Stimulated activated CD4-positive, alpha-beta T cell treated with anti-CD3 and anti-CD28 coated beads, Interleukin-15, amount 100 ng/mL, for 24 hours (primary cell): ENCODE measurements at regions not wholly inside any gene's neighbourhood (a gene's known extent, or its start where the extent isn't known, plus 50 kb on each side); places are given as distances from the start of the nearest gene placed in this dataset.
A peak's percentile ranks its signal among the peaks of the same experiment; 100 is the strongest.

Source experiments
- DNase-seq: peaks from one replicate; pipeline ENCODE4 v3.0.0-alpha.2; 2020

DNA sequence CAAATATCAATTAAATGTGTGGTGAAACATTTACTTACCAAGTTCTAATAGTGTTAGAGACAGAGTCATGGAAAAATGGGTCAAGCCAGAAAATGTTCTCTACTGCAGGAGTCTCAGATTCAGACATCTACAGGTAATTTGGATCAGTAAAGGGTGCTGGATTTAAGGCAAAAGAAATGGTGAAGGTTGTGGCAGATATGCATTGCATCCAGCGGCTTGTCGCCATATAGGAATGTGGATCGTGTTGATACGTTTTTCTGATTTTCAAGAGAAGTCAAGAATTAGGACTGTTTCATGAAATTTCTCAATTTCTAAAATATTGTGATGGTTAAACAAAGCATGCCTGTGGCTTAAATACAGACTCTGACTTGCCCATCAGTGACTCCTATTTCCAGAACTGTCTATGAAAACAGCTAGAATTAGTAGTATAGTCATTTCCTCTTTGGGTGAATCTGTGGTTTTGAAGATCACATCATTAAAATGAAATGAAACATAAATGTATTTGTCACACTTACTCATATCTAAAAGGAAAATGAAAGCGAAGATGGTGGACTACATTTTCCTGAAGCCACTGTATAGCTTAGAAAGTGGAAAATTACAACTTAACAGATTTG lies 110.1 kb upstream of the VEGFC start:
- DNase-seq: no peak

DNA sequence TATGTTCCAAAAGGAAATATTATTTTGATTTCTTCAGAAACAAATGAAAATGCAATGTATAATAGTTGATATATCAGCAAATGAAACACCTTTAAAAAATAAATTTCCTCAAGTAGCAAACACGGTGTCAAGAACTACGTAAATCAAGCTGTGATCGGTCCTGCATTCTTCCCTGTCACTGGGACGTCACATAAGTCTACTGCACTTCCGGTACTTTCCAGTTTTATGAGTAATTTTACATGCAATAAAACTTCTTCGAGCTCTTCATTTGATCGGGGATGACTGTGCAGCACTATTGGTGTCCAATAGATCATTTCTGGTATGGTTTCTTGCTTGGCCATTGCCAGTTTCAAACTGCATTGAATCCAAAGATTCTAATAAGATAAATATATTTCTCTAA lies 114.0 kb upstream of the VEGFC start:
- no peak for DNase-seq

DNA sequence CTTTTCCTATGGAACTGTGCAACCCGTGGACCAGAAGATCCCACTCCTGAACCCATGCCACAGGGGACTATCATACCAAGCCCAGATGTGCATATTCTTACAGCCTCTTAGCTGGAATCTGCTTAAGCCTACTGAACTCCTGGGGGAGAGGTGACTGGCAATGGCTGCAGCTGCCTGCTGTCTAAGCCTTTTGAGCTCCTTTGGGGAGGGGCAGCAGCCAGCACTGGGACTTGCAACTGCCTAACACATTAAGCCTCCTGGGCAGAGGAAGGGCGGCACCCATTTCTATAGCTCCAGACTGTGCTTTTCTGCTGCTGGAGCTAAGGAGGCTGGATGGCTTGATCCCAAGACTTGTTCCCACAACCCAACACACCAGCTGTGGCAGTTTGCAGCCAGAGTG lies 117.9 kb upstream of the VEGFC start:
- DNase-seq: no peak

DNA sequence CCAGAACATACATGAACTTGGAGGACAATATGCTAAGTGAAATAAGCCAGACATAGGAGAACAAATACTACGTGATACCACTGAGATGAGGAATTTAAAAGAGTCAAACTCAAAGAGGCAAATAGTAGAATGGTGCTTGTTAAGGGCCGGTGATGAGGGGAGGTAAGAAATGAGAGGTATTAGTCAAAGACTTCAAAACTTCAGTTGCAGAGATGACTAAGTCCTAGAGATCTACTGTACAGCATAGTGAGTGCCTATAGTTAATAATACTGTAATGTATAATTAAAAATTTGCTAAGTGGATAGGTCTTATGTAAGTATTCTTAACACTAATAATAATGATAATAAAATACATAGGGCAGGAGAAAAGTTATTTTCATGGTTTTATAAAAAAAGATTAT lies 126.9 kb upstream of the VEGFC start:
- no peak for DNase-seq

DNA sequence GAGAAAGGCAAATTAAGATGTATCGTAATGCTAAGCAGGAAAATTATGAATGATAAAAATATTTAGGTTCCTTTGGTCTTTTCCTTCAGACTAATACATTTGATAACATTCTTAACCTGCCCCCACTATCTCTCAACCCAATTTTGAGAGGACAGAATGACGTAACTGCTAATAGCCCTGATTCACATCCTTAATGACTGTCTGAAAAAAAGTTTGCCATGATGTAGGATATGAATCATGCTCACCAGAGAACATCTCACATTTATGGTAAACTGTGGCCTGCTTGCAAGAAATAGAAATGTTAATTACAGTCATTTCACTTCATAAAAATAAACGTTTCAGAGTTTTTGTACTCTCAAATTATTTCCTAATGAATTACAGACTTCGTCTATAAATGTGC lies 128.0 kb upstream of the VEGFC start:
- no peak for DNase-seq

DNA sequence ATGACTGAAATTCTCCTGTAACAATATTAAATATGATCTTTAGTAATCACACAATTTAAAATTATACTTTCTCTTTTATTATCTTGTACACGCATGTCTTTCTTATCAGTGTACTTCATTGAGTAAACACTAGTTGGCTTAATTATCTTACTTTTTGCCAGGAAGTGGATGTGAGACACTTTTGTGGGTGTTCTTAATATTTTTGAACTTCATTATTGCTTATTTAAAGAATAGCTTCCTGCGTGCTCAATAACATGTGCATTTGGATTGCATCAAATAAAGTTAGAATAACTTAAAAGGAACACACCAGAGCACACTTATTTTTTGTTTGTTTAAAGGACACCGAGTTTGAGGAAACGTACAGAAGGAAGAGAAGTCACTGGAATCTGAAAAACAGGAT lies 128.5 kb upstream of the VEGFC start:
- no peak for DNase-seq

DNA sequence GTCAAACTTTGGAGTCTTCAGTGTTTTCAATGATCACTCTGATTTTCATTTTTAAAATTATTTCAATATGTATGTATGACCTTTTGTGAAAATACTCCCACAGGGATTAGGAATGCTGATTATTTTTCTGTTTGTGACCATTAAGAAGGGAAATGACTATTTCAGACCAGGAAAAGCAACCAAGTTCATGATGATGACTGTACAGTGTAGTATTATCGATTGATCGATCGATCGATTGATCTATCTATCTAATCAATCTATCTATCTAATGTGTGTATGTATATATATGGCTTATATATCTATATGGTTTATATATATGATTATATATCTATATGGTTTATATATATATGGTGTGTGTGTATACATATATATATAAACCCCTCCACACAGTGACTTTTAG lies 131.5 kb upstream of the VEGFC start:
- no peak for DNase-seq

DNA sequence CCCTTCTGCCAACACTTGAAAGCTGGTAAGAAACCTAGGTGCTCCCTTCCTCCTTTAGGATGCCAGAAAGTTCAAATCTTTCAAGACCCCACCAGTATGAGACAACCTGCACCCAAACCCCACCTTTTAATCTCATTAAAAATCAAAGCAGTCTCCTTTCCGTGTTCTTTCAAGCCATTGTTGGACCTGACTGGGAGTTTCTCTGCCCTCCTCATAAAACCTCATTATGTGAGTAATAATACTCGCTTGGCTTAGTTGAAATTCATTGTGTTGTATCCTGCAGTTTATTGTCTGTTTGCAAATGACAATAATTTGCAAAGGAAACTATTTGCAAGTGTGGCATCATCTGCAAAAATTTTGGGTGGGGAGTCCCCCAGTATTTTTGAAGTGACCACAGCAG lies 133.2 kb upstream of the VEGFC start:
- no peak for DNase-seq

DNA sequence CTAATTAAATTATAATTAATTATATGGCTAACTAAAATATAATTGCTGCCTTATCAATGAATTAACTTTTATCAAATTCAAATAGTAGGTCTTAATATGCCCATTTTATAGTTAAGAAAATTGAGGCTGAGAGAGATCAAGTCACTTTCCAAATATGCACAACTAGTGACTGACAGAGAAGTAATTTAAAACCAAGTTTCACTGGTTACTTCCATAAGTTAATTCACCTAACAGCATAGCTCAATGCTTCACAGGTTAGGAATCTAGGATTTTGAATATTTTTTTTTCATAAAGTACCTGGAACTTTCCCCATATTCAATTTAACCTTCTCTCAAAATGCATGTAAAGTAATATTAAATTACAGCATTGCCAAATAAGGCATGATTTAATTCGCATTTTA lies 134.4 kb upstream of the VEGFC start:
- DNase-seq: no peak

DNA sequence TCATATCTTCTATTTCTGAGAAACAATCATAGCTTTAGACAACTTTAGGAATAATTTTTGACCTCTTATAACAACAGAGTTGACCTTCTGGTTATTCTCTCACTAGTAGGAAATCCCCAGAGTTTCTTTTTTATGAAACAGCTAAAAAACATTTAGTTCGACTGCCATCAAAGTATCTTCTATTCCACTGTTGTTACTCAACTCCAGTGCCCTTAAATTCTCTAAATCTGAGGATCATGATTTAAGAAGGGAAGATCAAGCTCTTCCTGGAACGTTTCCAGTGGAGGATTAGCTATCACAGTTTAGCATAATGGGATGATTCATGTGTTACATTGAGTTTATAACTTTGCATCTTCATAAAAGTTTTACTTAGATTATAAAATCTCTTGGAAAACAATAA lies 134.9 kb upstream of the VEGFC start:
- no peak for DNase-seq

DNA sequence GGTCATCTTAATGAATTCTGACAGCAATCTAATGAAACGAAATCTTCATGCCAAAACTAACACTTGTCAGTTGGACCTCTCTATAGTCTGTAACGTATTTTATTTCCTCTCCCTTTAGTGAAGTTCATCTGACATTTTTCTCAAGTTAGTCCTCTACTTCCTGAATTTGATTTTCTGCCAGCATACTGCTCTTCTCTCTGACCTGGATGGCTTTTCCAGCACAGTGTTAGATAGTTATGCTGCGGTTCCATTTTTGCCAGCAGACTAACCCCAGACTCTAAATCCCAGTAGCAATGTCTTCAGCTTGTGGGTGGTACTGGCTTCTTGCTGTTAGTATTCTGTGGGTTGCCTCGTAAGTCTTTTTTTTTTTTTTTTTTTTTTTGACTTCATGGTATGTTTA lies 146.7 kb upstream of the VEGFC start:
- DNase-seq: no peak

DNA sequence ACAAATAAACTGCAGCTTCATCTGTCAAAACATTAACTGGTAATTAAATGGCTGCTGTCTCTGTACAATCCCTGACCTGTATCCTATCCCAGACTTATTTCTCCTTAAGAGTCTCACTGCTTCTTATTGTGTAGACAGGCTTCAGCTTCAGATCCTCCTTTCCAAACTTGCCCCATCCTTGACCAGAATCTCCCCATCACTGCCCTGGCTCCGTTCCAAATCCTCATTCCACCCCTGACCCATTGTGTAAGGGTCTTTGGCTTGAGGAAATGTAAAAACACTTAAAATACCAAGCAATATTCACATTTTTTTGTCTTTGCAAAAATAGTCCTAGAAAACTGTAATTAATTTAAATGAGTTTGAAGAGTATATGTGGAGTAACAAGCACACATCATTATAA lies 152.6 kb upstream of the VEGFC start:
- no peak for DNase-seq

DNA sequence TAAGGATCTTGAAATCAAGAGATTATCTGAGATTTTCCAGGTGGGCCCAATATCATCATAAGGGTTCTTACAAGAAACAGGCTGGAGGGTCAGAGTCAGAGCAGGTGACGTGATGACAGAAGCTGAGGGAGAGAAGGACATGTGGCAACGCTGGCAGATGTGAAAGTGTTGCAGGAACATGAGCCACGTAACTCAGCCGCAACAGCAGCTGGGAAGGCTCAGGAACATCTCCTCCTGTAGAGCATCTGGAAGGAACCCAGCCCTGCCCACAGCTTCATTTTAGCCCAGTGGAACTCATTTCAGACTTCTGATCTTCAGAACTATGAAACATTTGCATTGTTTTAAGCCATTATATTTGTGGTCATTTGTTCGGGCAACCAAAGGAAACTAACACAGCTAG lies 156.3 kb upstream of the VEGFC start:
- no peak for DNase-seq

DNA sequence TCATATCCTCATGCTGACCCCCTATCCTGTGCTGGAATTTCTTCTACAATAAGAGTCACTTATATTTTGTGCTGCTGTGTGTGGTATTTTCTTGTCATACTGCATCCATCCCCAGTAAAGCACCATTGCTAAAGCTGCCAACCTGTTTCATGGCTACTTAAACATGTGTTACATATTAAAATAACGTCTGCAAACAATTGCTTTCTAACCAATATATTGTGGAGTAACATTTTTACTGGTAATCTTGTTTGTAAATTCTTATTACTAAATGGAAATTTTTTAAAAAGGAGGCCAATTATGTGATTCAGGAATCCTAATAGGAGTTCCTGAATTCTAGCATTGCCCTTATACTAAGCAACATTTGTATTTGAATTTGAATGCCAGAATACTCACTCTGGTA lies 160.3 kb upstream of the VEGFC start:
- no peak for DNase-seq

DNA sequence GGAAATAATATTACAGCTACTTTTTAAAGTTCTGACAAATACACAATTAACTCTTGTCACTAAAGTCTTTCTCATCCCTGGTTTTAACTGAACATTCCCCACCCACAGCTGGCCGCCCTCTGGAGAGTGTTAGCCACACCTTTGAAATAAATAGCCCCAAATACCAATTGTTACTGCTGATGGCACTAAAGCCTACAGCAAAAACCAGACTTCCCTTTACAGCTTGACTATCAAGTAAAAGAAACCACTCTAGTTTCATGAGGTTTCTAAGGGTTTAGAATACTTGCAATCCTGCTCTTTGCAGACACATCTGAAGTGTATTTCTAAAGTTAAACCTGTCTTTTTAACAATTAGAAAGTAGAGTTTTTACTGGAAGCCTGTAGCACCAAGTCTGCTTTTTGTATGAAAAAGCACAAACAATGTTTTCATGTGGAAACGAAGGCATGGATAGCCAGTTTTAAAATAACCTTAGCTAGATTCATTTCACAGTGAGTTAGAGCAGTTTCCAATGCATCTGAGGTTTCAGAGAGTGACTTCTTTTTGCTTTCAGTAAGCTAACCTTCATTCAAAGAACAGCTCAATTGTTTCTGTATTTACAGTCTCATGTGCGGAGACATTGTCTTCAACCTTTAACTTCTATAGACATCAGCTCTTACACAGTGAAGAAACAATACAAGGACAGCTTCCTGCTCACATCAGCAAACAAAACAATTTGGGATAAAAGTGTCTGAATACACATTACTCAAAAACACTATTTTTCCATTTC lies 164.8 kb upstream of the VEGFC start:
- no peak for DNase-seq

DNA sequence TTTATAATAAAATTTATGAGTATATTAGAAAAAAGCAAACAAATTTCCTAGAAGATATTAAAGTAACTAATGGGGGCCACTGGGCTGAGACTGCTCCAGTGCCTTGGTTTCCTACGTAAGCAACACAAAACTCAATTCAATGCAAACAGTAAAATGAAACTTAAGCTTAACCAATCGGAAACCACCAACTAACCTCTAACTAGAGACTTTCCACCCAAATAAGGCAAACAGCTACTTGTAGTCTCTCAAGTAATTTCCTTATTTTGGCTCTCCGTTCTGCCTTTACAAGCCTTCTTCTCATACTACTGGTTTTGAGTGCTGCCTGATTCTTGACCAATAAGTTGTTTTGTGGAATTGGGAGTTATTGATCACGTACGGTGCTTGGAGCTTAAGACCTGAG lies 167.3 kb upstream of the VEGFC start:
- DNase-seq: no peak

DNA sequence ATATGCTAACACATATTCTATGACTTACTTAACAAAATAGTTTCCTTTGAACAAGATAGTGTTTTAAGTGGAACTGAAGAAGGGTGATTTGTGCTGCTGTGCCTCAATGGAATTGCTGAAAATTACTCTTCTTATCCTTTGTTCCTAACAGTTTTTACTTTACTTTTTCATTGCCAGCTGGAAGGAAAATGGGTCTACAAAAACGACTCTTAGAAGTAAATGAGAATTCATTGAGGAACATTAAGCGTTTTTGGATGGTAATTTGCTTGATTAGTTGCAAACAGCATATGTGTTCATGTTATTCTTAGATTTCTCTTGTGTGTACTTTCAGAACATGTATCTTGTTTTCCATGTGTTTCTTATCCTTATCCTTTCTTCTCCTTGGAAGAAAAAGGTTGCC lies 170.4 kb upstream of the VEGFC start:
- no peak for DNase-seq

DNA sequence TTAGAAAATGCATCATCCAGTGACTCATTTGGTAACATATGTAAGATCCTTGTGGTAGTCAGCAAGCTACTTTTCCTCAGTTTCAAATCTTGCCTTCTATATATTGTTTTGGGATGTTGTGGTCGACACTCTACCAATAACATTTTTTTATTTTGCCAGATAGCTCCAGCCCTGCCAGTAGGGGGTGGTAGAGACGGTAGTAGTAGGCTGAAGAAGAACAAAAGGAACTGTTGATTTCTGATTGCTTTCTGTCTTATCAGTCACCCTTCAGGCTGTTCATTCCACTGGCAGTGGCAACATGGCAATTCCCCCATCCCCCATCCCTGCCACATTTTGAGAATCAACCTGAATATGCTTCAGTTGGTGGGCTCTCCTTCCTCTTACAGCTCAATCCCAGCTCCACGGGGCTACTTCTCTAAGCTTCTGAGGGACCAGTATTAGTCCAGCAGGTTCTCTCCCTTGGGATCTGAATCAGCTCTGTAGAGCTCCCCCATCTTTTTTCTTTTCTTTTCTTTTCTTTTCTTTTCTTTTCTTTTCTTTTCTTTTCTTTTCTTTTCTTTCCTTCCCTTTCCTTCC lies 171.5 kb upstream of the VEGFC start:
- peak; percentile 3 for DNase-seq

DNA sequence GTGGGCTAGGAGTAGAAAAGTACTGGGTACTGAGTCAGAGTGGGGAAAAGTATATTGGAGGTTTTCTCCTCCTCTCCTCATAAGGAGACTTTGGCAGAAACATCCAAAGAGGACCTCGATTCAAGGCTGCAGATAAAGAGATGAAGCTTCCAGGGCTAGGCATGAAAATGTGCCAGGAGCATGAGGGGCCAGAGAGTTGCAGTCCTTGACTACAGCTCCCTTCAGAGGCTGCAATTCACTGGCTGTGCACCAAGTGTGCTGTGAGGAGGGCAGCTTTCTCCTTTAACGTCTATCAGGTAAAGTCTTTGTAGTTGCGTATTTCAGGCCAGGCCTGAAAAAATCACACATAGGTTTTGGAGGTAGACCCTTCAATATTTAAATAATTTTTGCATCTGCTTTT lies 174.9 kb upstream of the VEGFC start:
- DNase-seq: no peak

DNA sequence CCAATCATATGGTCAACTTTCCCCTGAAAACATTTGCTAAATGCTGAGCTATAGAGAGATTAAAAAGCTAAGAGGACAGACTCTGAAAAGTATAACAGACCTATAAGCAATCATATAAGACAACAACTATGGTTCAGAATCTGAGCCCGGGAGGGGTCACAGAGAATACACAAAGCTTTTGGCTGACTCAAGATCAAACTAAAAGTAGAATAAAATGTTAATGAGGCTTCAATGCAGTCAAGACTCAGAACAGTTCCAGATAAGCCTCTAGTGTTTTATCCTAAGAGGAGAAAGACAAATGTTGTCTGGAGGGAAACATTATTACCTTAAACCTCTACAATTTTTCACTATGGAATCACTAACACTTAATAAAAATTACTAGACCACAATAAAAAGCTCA lies 175.4 kb upstream of the VEGFC start:
- DNase-seq: no peak

DNA sequence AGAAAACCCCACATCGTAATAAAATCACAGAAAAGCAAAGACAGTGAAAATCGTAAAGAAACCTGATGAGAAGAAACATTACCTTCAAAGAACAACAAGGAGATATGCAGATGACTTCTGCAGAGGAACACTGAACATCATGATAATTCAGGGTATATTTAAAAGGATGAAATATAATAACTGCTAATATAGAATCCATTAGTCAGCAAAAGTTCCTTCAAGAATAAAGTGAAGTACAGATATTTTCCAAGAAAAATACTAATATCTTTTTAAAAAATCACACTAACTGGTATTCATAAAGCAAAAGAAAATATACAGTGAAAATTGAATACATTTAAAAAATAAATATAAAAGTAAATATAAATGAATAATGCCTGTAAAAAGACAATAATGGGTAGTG lies 176.3 kb upstream of the VEGFC start:
- no peak for DNase-seq

DNA sequence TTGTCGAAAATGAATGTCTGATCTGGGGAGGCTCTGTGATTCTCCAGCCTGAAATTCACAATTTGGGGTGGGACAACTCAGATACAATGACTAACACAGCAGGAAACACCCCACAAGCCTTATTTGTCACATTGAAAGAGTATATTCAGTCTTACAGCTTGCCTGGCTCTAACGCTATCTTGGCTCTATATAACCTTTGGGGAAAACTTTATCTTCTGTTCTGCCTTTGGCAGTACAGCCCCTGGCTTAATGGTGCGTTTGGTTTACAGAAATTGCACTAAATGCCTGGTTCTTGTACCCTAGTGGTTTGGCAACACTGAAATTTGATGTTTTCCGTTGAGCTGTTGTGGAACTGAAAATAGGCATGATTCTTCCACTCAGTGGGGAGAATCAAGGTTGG lies 178.1 kb upstream of the VEGFC start:
- DNase-seq: no peak

DNA sequence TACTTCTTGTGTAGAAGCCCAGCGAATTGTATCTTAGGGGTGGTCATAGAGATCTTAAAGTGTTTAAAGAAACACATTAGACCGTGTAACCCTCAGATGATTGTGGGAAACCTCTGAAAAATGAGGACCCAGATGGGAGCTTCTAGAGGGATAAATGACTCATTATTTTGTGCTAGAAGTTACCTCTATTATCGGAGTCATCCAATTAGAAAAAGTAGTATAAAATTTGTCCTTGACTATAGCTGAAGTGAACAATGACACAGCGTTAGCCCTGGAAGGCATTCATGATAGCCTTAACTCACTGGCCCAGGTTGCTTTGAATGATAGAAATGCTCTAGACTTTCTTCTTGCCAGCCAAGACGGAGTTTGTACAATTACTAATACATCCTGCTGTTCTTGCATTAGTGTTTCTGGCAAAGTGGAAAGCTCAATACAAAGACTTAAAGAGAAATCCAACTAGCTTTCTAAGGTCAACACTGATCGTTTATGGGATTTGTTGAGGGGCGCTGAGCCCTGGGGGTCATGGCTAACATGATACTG lies 178.9 kb upstream of the VEGFC start:
- DNase-seq: no peak

DNA sequence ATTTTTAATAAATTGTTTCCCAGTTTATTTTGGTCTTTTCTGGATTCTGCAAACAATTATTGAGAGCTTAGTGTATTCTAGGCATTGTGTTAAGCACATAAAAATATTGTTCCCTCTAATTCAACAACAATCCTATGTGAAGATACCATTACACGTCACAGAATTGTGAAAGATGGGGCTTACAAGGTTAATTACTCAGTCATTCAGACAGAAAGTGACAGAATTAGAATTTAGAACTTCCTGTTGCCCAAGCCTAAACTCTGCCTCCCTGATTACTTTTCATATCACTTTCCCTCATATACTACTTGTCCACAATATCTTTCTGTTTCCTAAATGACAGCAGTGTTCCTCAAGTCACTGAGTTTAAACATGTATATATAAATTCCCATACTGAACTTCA lies 186.7 kb upstream of the VEGFC start:
- DNase-seq: no peak

DNA sequence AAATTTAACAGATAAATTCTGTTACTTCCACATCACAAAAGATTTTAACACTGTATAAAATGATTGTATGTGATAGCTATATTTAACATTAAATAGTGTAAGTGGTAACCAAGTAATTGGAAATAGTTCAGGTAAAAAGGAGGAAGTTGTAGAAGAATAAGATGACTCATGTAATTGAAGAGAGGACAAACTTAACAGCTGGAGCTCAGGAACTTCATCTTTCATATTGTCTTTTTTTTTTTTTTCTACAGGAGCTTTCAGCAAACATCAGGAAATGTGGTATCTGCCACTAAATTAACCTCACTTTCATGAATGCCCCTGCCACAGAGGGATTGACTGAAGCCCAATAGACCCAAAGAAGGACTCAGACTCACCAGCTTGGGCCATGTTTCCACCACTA lies 188.4 kb upstream of the VEGFC start:
- DNase-seq: no peak
